ENCODE measurements at regions not wholly inside any gene's neighbourhood (a gene's known extent, or its start where the extent isn't known, plus 50 kb on each side); places are given as distances from the start of the nearest gene placed in this dataset.
"Not testable (repeated sequence)": the region's sequence is repeated elsewhere in the genome, so short reads cannot be mapped to it uniquely, and the experiment has no call there.

DNA sequence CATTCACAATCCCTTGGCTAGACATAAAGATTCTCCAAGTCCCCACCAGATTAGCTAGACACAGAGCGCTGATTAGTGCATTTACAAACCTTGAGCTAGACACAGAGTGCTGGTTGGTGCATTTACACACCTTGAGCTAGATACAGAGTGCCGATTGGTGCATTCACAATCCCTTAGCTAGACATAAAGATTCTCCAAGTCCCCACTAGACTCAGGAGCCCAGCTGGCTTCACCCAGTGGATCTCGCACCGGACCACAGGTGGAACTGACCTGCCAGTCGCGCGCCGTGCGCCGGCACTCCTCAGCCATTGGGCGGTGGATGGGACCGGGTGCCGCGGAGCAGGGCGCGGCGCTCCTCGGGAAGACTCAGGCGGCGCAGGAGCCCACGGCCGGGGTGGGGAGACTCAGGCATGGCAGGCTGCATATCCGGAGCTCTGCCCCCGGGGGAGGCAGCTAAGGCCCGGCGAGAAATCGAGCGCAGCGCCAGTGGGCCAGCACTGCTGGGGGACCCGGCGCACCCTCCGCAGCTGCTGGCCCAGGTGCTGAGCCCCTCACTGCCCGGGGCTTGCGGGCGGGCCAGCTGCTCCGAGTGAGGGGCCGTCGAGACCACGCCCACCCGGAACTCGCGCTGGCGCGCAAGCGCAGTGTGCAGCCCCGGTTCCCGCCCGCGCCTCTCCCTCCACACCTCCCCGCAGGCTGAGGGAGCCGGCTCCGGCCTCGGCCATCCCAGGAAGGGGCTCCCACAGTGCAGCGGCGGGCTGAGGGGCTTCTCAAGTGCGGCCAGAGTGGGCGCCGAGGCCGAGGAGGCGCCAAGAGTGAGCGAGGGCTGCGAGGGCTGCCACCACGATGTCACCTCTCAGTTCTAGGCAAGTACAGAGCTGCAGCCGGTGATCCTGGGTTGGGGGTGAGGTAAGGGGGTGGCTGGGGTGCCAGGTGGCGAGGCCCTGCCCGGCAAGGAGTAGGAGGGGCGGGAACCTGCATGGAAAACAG, 773.7 kb upstream of the CITED2 start:
- TF ChIP-seq YY1 (IDR thresholded peaks at IDR 0.05; ENCODE audit: insufficient read depth, insufficient read length); ZNF274 (IDR thresholded peaks at IDR 0.05; ENCODE audit: low read depth, low read length); SUZ12 (IDR thresholded peaks at IDR 0.05; ENCODE audit: extremely low read depth, insufficient read depth, insufficient read length): not testable (repeated sequence)
